ENCODE measurements at regions not wholly inside any gene's neighbourhood (a gene's known extent, or its start where the extent isn't known, plus 50 kb on each side); places are given as distances from the start of the nearest gene placed in this dataset.

GRCh38 chr3:127458696-127459604 is 131.6 kb downstream of the TPRA1 start:
- no peak for DNase-seq (ENCODE audit: low read depth in 2 of 2)

GRCh38 chr3:127457546-127458145 is 132.9 kb downstream of the TPRA1 start:
- no peak for DNase-seq (ENCODE audit: low read depth in 2 of 2)

- DNase-seq (ENCODE audit: low read depth in 2 of 2): no peak
These were observed 133.4 kb downstream of the TPRA1 start for GRCh38 chr3:127457094-127457475.

GRCh38 chr3:127456471-127457093 is 134.0 kb downstream of the TPRA1 start:
- no peak for DNase-seq (ENCODE audit: low read depth in 2 of 2)

GRCh38 chr3:127455541-127456450 is 134.7 kb downstream of the TPRA1 start:
- DNase-seq (ENCODE audit: low read depth in 2 of 2): peak in 1 of 2 donors; percentile 13

GRCh38 chr3:127454968-127455367 is 135.6 kb downstream of the TPRA1 start:
- no peak for DNase-seq (ENCODE audit: low read depth in 2 of 2)

- no peak for DNase-seq (ENCODE audit: low read depth in 2 of 2)
These were observed 136.5 kb downstream of the TPRA1 start for GRCh38 chr3:127454051-127454450.

- no peak for DNase-seq (ENCODE audit: low read depth in 2 of 2)
These were observed 138.2 kb downstream of the TPRA1 start for GRCh38 chr3:127452321-127452821.

- no peak for DNase-seq (ENCODE audit: low read depth in 2 of 2)
These were observed 139.2 kb downstream of the TPRA1 start for GRCh38 chr3:127451321-127451720.

- no peak for DNase-seq (ENCODE audit: low read depth in 2 of 2)
These were observed 140.2 kb downstream of the TPRA1 start for GRCh38 chr3:127450331-127450730.

GRCh38 chr3:127449486-127450212 is 140.9 kb downstream of the TPRA1 start:
- DNase-seq (ENCODE audit: low read depth in 2 of 2): no peak

- no peak for DNase-seq (ENCODE audit: low read depth in 2 of 2)
These were observed 141.9 kb downstream of the TPRA1 start for GRCh38 chr3:127448671-127449070.

GRCh38 chr3:127448161-127448561 is 142.4 kb downstream of the TPRA1 start:
- DNase-seq (ENCODE audit: low read depth in 2 of 2): no peak

GRCh38 chr3:127446756-127447155 is 143.8 kb downstream of the TPRA1 start:
- no peak for DNase-seq (ENCODE audit: low read depth in 2 of 2)

- DNase-seq (ENCODE audit: low read depth in 2 of 2): no peak
These were observed 144.8 kb downstream of the TPRA1 start for GRCh38 chr3:127445581-127446343.

GRCh38 chr3:127444761-127445160 is 145.8 kb downstream of the TPRA1 start:
- no peak for DNase-seq (ENCODE audit: low read depth in 2 of 2)

GRCh38 chr3:127443581-127444375 is 146.8 kb downstream of the TPRA1 start:
- DNase-seq (ENCODE audit: low read depth in 2 of 2): no peak

GRCh38 chr3:127442506-127442905 is 148.0 kb downstream of the TPRA1 start:
- no peak for DNase-seq (ENCODE audit: low read depth in 2 of 2)

- no peak for DNase-seq (ENCODE audit: low read depth in 2 of 2)
These were observed 148.8 kb downstream of the TPRA1 start for GRCh38 chr3:127441764-127442163.
